ENCODE measurements at regions not wholly inside any gene's neighbourhood (a gene's known extent, or its start where the extent isn't known, plus 50 kb on each side); places are given as distances from the start of the nearest gene placed in this dataset.

DNA sequence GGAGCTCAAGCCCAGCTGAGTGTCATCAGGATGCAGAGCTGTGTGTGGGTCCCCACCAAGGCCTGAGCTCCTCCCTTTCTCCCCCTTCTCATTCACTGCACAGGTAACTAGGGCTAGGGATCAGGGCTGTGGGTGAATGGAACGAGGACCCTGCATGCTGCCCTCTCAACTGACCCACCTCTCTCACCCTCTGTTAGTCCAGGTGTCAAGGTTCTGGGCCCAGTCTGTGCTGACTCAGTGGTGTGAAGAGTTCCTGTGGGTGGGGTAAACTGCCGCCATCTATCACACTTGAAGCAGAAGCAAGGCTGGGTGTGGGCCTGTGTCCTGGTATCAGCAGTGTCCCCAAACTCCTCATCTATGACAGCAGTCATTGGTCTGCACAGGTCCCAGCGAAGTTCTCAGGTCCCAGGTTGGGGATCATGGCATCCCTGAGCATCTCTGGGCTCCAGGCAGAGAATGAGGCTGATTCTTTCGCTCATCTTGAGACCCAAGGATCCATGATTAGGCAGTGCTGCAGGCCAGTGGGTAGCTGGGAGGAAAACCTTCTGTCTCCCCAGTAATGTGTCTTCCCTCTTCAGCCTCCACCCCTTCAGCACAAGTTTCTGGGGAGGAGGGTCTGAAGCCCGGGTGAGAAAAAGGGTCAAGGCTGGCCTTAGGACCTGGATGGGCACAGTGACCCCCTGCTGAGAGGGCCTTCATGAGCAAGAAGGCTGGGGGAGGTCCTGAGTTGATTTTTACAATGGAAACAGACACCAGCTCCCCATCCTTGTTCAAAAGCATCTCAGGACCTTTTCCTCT is 109.8 kb downstream of the ZNF280B start:
- no peaks in the 10 kb centered on the region for H3K27me3 ChIP-seq
- DNase-seq (ENCODE audit: extremely low spot score in 2 of 2), result peak in 1 of 2 donors; percentile 64
- no peaks in the 10 kb centered on the region for H3K36me3 ChIP-seq
- no peak overlapping the region for H3K27ac ChIP-seq
- no peaks in the 10 kb centered on the region for H3K4me1 ChIP-seq
- TF ChIP-seq POLR2AphosphoS5 (IDR thresholded peaks at IDR 0.05; ENCODE audit: insufficient read depth in 1 of 2, low read depth in 1 of 2) (no peak), POLR2A (IDR thresholded peaks at IDR 0.05) (no peak)
- TF ChIP-seq, protein P1, sequence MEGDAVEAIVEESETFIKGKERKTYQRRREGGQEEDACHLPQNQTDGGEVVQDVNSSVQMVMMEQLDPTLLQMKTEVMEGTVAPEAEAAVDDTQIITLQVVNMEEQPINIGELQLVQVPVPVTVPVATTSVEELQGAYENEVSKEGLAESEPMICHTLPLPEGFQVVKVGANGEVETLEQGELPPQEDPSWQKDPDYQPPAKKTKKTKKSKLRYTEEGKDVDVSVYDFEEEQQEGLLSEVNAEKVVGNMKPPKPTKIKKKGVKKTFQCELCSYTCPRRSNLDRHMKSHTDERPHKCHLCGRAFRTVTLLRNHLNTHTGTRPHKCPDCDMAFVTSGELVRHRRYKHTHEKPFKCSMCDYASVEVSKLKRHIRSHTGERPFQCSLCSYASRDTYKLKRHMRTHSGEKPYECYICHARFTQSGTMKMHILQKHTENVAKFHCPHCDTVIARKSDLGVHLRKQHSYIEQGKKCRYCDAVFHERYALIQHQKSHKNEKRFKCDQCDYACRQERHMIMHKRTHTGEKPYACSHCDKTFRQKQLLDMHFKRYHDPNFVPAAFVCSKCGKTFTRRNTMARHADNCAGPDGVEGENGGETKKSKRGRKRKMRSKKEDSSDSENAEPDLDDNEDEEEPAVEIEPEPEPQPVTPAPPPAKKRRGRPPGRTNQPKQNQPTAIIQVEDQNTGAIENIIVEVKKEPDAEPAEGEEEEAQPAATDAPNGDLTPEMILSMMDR (IDR thresholded peaks at IDR 0.05), result no peak
- H3K4me3 ChIP-seq, result no peak overlapping the region
- no peaks in the 10 kb centered on the region for H3K9me3 ChIP-seq
- intact Hi-C loops (cut with DNase I), result no loop called here

DNA sequence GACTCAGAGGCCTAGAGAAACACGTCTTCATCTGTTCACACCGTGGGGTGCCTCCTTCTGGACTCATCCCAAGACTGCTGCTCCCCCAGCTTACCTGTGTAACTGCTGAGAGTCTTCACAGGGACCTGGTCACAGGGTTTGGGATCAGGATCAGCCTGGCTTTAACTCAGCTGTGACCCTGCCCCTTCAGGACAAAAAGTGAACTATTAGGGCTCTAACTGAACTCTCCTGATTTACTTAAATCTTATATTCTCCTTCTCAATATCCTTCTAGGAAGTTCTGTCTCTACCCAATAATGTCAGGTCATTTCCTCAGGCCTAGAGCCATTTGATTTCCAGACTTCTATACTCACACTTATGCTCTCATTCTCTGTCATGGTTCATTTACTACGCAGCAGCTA is 108.4 kb downstream of the ZNF280B start:
- intact Hi-C loops (cut with DNase I), result no loop called here
- Histone ChIP-seq H3K27me3 (no peaks in the 10 kb centered on the region), H3K4me1 (no peaks in the 10 kb centered on the region), H3K36me3 (no peaks in the 10 kb centered on the region), H3K4me3 (no peak overlapping the region), H3K9me3 (no peaks in the 10 kb centered on the region), H3K27ac (no peak overlapping the region)
- TF ChIP-seq POLR2A (IDR thresholded peaks at IDR 0.05), result no peak
- TF ChIP-seq, protein P1 (IDR thresholded peaks at IDR 0.05), result no peak
- no peak for DNase-seq (ENCODE audit: extremely low spot score in 2 of 2)

DNA sequence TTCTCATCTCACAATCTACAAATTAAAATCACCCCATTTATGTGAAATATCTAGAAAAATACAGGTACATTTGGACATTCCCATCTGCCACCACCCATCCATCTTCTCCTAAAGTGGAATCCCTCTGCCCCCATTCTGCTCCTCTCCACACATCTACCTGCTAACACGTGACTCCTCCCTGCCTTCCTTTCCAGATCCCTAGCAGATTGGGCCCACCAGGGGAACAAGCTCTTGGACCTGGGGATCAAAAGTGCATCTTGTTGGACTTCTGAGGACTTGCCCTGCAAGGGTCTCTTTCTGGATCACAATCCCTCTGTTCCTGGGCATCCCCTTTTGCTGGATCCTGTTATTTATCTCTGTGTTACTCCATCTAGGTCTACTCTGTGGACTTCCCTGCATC is 107.6 kb downstream of the ZNF280B start:
- no peak for TF ChIP-seq POLR2AphosphoS5 (IDR thresholded peaks at IDR 0.05; ENCODE audit: insufficient read depth in 1 of 2, low read depth in 1 of 2)
- TF ChIP-seq, protein P1 (IDR thresholded peaks at IDR 0.05), result no peak
- no peak for TF ChIP-seq POLR2A (IDR thresholded peaks at IDR 0.05)
- intact Hi-C loops (cut with DNase I), result no loop called here
- Histone ChIP-seq H3K36me3 (no peaks in the 10 kb centered on the region), H3K27me3 (no peaks in the 10 kb centered on the region), H3K4me1 (no peaks in the 10 kb centered on the region), H3K9me3 (no peaks in the 10 kb centered on the region), H3K4me3 (no peak overlapping the region), H3K27ac (no peak overlapping the region)
- no peak for DNase-seq (ENCODE audit: extremely low spot score in 2 of 2)

DNA sequence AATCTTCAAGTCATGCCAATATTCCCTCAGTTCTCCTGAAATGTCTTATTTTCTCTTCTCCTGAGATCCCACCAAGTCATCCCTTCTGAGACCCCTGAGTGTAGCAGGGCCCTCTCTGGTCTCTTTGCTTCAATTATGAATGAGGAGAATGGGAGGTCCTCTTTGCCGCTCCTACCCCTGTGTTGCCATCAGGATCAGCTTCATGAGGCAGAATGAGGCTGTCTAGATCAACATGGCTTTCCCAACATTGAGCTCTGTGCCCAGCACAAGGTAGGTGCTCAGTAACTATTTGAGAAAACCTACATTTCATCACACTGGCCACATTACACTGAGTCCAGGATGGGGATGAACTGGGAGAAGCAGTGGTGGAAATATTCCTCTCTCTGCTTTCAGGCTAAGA is 107.2 kb downstream of the ZNF280B start:
- TF ChIP-seq POLR2AphosphoS5 (IDR thresholded peaks at IDR 0.05; ENCODE audit: insufficient read depth in 1 of 2, low read depth in 1 of 2) (no peak), POLR2A (IDR thresholded peaks at IDR 0.05) (no peak)
- TF ChIP-seq, protein P1 (IDR thresholded peaks at IDR 0.05), result no peak
- H3K36me3 ChIP-seq, result no peaks in the 10 kb centered on the region
- no peaks in the 10 kb centered on the region for H3K9me3 ChIP-seq
- no peak overlapping the region for H3K4me3 ChIP-seq
- no peak overlapping the region for H3K27ac ChIP-seq
- no peak for DNase-seq (ENCODE audit: extremely low spot score in 2 of 2)
- intact Hi-C loops (cut with DNase I), result no loop called here
- no peaks in the 10 kb centered on the region for H3K4me1 ChIP-seq
- H3K27me3 ChIP-seq, result no peaks in the 10 kb centered on the region

DNA sequence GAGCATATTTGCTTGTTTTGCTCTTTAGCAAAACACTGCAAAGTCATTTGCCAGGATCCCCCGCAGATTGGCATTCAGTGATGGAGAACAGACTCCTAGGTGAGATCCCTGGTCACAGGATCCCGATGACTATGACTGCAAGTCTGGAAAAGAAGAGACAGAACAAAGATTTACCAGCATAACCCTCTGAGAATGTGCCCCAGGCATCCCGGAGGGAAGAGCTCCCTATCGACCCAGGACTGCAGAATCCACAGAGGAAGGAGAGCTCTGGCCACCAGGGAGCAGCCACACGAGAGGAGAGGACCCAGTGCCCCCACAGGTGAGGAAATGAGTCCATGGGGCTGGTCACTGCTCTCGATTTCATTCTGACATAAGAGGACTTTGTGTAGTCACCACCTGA is 105.2 kb downstream of the ZNF280B start:
- TF ChIP-seq POLR2A (IDR thresholded peaks at IDR 0.05), result no peak
- no peak for TF ChIP-seq POLR2AphosphoS5 (IDR thresholded peaks at IDR 0.05; ENCODE audit: insufficient read depth in 1 of 2, low read depth in 1 of 2)
- TF ChIP-seq, protein P1 (IDR thresholded peaks at IDR 0.05), result no peak
- no peaks in the 10 kb centered on the region for H3K9me3 ChIP-seq
- no peak overlapping the region for H3K4me3 ChIP-seq
- H3K27me3 ChIP-seq, result no peaks in the 10 kb centered on the region
- DNase-seq (ENCODE audit: extremely low spot score in 2 of 2), result peak in 1 of 2 donors; percentile 16
- intact Hi-C loops (cut with DNase I), result no loop called here
- no peaks in the 10 kb centered on the region for H3K4me1 ChIP-seq
- no peak overlapping the region for H3K27ac ChIP-seq
- H3K36me3 ChIP-seq, result no peaks in the 10 kb centered on the region

Measured in vagina (tissue), 2 donors.